Activated CD4-positive, alpha-beta memory T cell treated with anti-CD3 and anti-CD28 coated beads for 36 hours (primary cell): ENCODE measurements at regions not wholly inside any gene's neighbourhood (a gene's known extent, or its start where the extent isn't known, plus 50 kb on each side); places are given as distances from the start of the nearest gene placed in this dataset.

Source experiments
- CTCF ChIA-PET: fragments of 350-600 bp; sonication (Branson Sonifier 250); formaldehyde crosslinking; loops from one replicate; lab custom pipeline; 2021; ENCODE audit warnings: antibody characterized with exemption, inconsistent platforms; lab: Charles Lee
- POLR2A ChIA-PET: fragments of 350-600 bp; sonication (Branson Sonifier 250); formaldehyde crosslinking; loops from one replicate; lab custom pipeline; 2021; ENCODE audit warnings: antibody characterized with exemption; lab: Charles Lee
- DNase-seq: peaks from one replicate; pipeline ENCODE4 v3.0.0-alpha.2; 2020
- H3K27ac Mint-ChIP-seq: one replicate; pipeline ENCODE4 v1.8.0; 2021; ENCODE audit warnings: mixed read lengths
- H3K27me3 Mint-ChIP-seq: one replicate; pipeline ENCODE4 v1.8.0; 2021; ENCODE audit warnings: mixed read lengths
- H3K36me3 Mint-ChIP-seq: one replicate; pipeline ENCODE4 v1.8.0; 2021; ENCODE audit warnings: mixed read lengths
- H3K4me1 Mint-ChIP-seq: one replicate; pipeline ENCODE4 v1.8.0; 2021; ENCODE audit warnings: low read depth, mixed read lengths
- H3K4me3 Mint-ChIP-seq: one replicate; pipeline ENCODE4 v1.8.0; 2021; ENCODE audit warnings: mild to moderate bottlenecking, mixed read lengths
- H3K9me3 Mint-ChIP-seq: one replicate; pipeline ENCODE4 v1.8.0; 2021; ENCODE audit warnings: mixed read lengths
- intact Hi-C: fragments of 100-400 bp; cut with micrococcal nuclease; formaldehyde crosslinking; loops from one replicate; pipeline ENCODE4 v1.15.1; 2023

DNA sequence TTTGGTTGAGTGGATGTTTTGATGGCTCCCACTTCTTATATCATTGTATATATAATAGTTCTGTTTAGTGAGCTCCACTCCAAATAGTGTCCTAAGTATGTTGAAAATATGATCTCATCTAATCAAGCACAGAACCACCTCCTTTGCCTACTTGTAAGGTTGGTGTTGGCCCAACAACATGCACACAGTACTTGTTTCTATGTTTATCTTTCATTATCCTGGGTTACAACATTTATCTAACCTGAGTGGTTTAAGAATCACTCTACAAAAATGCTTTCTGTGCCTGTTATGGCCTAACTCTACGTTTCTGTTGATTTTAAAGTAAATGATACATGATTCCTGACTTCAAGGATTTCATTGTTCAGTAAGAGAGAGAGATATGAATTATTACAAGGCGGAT lies 281.9 kb downstream of the FIGN start:
- Mint-ChIP-seq H3K4me1 (no peaks in the 10 kb centered on the region), H3K36me3 (no peaks in the 10 kb centered on the region), H3K9me3 (no peaks in the 10 kb centered on the region), H3K27me3 (no peaks in the 10 kb centered on the region), H3K4me3 (no peak overlapping the region), H3K27ac (no peak overlapping the region)
- DNase-seq, result no peak
- intact Hi-C loops, result no loop called here
- ChIA-PET CTCF (no interaction called here), POLR2A (no interaction called here)

DNA sequence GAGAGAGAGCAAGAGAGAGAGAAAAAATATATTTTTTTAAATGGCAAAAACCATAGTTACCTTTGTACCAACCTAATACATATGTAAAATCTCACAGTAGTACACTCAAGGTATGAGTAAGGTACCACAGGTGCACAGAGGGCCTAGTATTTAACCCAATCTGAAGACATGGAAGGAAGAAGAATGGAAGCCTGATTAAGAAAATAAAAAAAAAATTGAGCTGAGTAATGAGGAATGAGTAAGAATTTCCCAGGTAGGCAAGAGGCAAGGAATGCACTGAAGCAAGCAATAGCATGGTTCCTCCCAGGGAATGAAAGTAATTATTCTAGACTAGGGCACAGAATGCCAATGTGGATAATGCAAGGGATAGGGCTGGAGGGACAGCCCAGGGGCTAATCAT lies 294.2 kb downstream of the FIGN start:
- POLR2A ChIA-PET, result no interaction called here
- no peaks in the 10 kb centered on the region for H3K4me1 Mint-ChIP-seq
- no peak overlapping the region for H3K27ac Mint-ChIP-seq

DNA sequence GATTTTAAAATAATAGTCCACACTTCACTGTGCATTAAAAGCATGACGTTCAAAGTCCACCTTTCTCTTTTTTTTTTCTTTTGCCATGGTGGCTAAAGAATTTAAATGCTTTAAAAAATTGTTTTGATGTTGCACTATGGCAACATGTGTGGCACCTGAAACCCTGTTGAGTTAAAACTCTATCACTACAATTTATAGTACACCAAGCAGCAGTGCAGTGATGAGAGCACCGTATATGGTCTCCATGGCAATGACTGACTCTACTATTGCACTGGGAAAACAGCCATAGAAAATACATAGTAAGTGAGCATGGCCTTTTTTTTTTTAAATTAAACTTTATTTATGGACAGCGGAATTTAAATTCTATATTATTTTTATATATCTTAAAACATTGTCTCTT lies 298.8 kb downstream of the FIGN start:
- ChIA-PET CTCF (no interaction called here), POLR2A (no interaction called here)
- intact Hi-C loops, result no loop called here
- Mint-ChIP-seq H3K27ac (no peak overlapping the region), H3K36me3 (no peaks in the 10 kb centered on the region), H3K4me1 (no peaks in the 10 kb centered on the region), H3K4me3 (no peak overlapping the region), H3K27me3 (no peaks in the 10 kb centered on the region), H3K9me3 (peaks cover 2% of the 10 kb centered on the region)
- no peak for DNase-seq

More for the DNA sequence above, 294.2 kb downstream of the FIGN start:
- no peaks in the 10 kb centered on the region for H3K36me3 Mint-ChIP-seq
- intact Hi-C loops, result no loop called here
- no peaks in the 10 kb centered on the region for H3K27me3 Mint-ChIP-seq
- H3K4me3 Mint-ChIP-seq, result no peak overlapping the region
- no peak for DNase-seq
- CTCF ChIA-PET, result no interaction called here
- H3K9me3 Mint-ChIP-seq, result peaks cover 2% of the 10 kb centered on the region

DNA sequence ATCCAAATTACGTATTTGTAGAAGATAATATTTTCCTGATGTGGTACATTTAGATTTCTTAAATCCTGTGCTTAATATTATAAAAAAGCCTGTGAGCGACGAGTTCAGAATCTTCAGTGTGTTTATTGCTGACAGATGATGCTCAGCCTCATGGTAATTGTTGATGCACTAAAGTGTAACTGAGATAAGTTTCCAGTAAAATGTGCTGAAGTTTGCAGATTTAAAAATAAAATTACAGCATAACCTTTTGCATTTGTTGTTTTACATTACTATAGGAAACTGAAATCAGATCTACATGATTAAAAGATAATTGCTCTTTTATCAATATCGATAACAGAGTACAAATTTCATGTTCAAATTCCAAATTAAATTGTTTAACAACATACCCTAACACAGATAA lies 307.6 kb downstream of the FIGN start:
- ChIA-PET POLR2A (no interaction called here), CTCF (no interaction called here)
- DNase-seq, result no peak
- no peak overlapping the region for H3K4me3 Mint-ChIP-seq
- H3K9me3 Mint-ChIP-seq, result peaks cover 2% of the 10 kb centered on the region
- no peaks in the 10 kb centered on the region for H3K36me3 Mint-ChIP-seq
- H3K27me3 Mint-ChIP-seq, result no peaks in the 10 kb centered on the region
- no peaks in the 10 kb centered on the region for H3K4me1 Mint-ChIP-seq
- intact Hi-C loops, result no loop called here
- H3K27ac Mint-ChIP-seq, result no peak overlapping the region

DNA sequence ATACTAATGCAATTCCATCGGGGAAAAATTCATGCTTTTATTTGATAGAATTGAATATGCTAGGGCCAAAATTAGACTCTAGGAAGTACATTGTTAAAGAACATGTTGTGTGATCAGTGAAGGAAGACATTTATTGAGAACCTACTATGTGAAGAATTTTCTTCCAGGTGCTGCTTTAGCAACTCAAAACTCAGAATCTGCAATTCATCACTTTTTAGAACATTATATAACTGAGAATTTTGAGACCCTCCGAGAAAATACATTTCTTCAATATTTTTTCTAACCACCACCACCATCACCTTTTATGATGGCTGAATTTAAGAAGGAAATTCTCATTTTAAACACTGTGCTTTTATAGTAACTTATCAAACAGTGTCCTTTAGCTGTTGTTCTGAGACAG lies 315.2 kb downstream of the FIGN start:
- Mint-ChIP-seq H3K9me3 (peaks cover 4% of the 10 kb centered on the region), H3K27ac (no peak overlapping the region), H3K4me3 (no peak overlapping the region), H3K27me3 (no peaks in the 10 kb centered on the region), H3K36me3 (no peaks in the 10 kb centered on the region), H3K4me1 (no peaks in the 10 kb centered on the region)
- intact Hi-C loops, result no loop called here
- DNase-seq, result no peak
- ChIA-PET CTCF (no interaction called here), POLR2A (no interaction called here)

DNA sequence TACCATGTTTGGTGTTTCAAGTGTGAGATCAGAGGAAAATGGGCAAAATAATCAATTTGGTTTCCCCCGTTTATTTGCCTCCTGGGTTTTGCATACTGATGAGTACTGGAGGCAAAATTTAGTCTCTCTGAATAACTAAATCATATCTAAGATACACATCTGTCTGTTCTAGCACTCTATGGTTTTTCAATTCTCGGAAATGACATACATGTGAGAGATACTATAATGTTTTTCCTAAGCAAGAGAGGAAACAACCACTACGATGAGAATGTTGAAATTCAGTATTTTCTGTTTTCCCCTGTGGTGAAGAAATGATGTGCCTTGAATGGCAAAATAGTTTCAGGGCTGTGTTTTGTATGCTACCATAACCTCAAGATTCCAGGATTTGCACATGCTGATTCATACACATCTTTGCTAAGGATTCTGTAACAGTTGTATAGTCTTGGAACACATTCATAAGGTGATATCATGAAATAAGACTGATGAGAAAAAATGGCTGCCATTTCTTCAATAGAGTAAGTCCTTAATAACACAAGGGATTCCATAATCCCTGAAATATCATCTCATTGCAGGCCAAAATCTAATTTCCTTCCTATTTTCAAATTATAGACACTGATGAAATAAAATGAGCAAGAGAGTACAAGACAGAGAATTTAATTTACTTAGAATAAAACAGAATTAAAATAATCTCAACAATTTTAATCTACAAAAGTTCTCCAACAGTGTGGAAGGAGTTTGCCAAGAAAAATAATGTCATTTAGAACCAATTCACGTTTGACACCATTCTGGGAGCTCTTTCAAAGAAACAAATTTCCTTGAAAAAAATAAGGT lies 316.6 kb downstream of the FIGN start:
- H3K27ac Mint-ChIP-seq, result no peak overlapping the region
- intact Hi-C loops, result no loop called here
- no peak for DNase-seq
- H3K27me3 Mint-ChIP-seq, result no peaks in the 10 kb centered on the region
- no peaks in the 10 kb centered on the region for H3K4me1 Mint-ChIP-seq
- peaks cover 7% of the 10 kb centered on the region for H3K9me3 Mint-ChIP-seq
- ChIA-PET CTCF (no interaction called here), POLR2A (no interaction called here)
- no peak overlapping the region for H3K4me3 Mint-ChIP-seq
- no peaks in the 10 kb centered on the region for H3K36me3 Mint-ChIP-seq

DNA sequence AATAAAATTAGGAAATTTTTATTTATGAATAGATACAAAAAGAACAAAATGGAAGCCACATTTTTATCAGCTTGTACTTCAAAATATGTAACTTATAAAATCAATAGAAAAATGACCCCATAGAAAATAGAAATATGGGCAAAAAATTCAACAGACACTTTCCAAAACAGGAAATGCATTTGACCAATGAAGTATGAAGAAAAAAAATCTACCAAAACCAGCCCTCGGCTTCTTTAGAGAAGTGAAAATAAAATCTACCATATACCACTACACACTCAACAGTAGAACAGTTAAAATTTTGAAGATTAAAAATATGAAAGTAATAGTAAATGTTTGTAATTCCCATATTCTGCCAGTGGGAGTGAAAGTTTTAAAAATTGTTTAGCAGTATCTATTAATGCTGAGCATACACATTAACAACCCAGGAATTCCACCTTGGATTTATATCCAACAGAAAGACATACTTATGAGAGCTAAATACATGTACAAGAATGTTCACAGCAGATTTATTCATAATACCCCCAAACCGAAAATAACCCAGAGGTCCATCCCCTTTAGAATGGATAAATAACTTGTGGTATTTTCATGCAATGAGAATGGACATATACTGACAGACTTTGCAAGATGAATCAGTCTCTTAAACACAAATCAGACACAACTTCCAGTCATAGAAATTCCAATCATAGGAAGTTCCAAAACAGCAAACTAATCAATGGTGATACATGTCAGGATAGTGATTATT lies 318.0 kb downstream of the FIGN start:
- no peak overlapping the region for H3K4me3 Mint-ChIP-seq
- intact Hi-C loops, result no loop called here
- CTCF ChIA-PET, result no interaction called here
- no peaks in the 10 kb centered on the region for H3K36me3 Mint-ChIP-seq
- H3K27me3 Mint-ChIP-seq, result no peaks in the 10 kb centered on the region
- DNase-seq, result no peak
- no peak overlapping the region for H3K27ac Mint-ChIP-seq
- POLR2A ChIA-PET, result no interaction called here
- peaks cover 7% of the 10 kb centered on the region for H3K9me3 Mint-ChIP-seq
- no peaks in the 10 kb centered on the region for H3K4me1 Mint-ChIP-seq

DNA sequence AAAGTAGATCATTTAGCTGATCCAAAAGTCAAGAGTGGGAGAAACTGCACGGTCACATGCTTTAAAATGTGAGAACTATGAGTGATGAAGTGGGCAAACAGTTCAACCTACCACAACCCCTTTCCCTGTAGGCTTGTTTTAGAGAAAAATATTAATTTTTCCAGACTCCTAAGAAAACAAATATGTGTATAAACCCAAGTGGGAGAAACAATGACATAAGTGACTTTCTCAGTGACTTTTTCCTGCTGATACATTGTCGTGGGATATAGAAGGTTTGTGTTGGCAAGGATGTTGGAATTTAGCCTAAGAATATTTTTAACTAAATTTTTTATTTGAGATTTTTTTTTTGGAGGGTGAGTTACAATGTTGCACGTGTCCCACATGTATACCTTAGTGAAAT lies 321.7 kb downstream of the FIGN start:
- Mint-ChIP-seq H3K4me3 (no peak overlapping the region), H3K27ac (no peak overlapping the region), H3K9me3 (peaks cover 8% of the 10 kb centered on the region), H3K36me3 (no peaks in the 10 kb centered on the region), H3K4me1 (no peaks in the 10 kb centered on the region), H3K27me3 (no peaks in the 10 kb centered on the region)
- intact Hi-C loops, result no loop called here
- POLR2A ChIA-PET, result no interaction called here
- CTCF ChIA-PET, result no interaction called here
- no peak for DNase-seq

DNA sequence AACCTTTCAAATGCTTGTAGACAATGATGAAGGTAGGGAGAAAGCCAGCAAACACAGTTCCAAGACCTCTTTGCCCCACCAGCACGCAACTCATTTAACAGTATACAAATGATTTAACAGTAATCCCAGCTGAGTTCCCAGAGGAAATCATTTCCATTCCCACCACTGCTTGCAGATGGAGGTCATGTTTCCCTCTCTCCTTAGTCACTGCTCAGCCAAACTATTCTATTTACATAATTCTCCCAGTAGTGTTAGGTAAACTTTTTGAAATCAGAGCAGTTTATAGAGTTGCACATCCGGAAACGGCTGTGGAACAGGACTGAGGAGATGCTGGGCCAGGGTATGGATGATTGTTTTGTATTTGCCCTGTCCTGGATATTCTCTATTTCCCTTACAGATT lies 328.5 kb downstream of the FIGN start:
- POLR2A ChIA-PET, result no interaction called here
- H3K4me3 Mint-ChIP-seq, result no peak overlapping the region
- CTCF ChIA-PET, result no interaction called here

DNA sequence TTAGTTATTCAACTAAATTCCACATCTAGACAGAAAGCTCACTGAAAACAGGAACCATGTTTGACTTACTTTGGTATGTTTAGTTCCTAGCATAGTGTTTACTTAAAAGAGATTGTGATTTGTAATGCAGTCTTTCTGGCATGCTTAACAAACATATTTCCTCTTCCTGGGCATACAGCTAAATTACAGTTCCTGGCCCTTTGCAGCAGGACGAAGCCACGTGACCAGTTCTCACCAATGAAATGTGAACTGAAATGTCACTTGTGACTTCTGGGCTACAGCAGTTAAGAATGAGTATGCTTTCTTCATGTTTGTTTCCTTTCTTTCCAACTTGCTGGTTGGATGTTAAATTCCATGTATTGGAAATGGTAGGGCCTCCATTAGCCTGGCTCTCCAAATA lies 330.5 kb downstream of the FIGN start:
- intact Hi-C loops, result no loop called here

More for the DNA sequence above, 328.5 kb downstream of the FIGN start:
- H3K9me3 Mint-ChIP-seq, result peaks cover 8% of the 10 kb centered on the region
- H3K27me3 Mint-ChIP-seq, result no peaks in the 10 kb centered on the region
- no peak for DNase-seq
- H3K36me3 Mint-ChIP-seq, result no peaks in the 10 kb centered on the region
- H3K4me1 Mint-ChIP-seq, result no peaks in the 10 kb centered on the region
- H3K27ac Mint-ChIP-seq, result no peak overlapping the region
- intact Hi-C loops, result no loop called here

DNA sequence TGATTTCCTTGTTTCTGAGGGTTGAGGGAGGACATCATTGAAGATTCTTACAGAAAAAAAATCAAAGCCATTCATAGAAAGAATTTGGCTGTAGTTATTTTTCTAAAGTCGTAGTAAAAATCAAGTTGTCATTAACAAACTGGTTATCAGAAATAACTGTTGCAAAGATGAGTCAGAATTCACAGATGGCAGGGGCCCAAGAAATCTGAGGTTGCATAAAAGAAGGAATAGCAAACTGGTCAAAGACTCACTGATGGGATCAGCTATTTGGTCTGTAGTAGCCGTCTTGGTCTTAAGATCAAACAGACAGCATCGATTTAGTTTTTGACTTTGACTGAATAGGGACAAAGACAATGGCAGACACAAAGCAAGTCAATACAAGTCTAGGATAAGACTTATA lies 334.3 kb downstream of the FIGN start:
- Mint-ChIP-seq H3K36me3 (no peaks in the 10 kb centered on the region), H3K27ac (no peak overlapping the region), H3K4me3 (no peak overlapping the region), H3K9me3 (peaks cover 4% of the 10 kb centered on the region), H3K4me1 (no peaks in the 10 kb centered on the region), H3K27me3 (no peaks in the 10 kb centered on the region)
- ChIA-PET POLR2A (no interaction called here), CTCF (no interaction called here)
- intact Hi-C loops, result no loop called here
- no peak for DNase-seq

More for the DNA sequence above, 330.5 kb downstream of the FIGN start:
- ChIA-PET CTCF (interaction anchor here (0.5 kb wide), 1 partner anchor 160 kb away, joined by 3 read pairs; no protein-coding TSS in a partner anchor), POLR2A (no interaction called here)
- H3K27ac Mint-ChIP-seq, result no peak overlapping the region
- no peaks in the 10 kb centered on the region for H3K4me1 Mint-ChIP-seq
- no peaks in the 10 kb centered on the region for H3K36me3 Mint-ChIP-seq
- no peaks in the 10 kb centered on the region for H3K27me3 Mint-ChIP-seq
- DNase-seq, result no peak
- no peak overlapping the region for H3K4me3 Mint-ChIP-seq
- peaks cover 6% of the 10 kb centered on the region for H3K9me3 Mint-ChIP-seq

DNA sequence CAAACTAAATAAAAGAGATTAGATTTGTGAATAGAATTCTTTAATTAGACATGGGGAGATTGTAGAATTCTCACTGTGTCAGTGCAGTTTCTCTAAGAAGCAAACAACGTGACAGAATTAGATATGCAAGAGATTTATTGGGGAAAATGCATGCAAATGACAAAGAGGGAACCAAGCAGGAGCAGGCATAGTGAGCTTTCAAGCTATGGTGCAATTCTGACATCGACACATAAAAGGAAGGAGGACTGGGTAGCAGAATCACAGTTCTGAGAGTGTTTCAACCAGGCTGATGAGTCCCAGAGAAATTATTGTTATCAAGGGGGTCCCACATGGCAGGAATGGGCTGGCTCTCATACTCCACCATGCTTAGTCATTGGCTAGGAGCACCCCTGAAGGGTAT lies 338.4 kb downstream of the FIGN start:
- Mint-ChIP-seq H3K9me3 (no peaks in the 10 kb centered on the region), H3K4me1 (no peaks in the 10 kb centered on the region), H3K27me3 (no peaks in the 10 kb centered on the region), H3K27ac (no peak overlapping the region), H3K4me3 (no peak overlapping the region), H3K36me3 (no peaks in the 10 kb centered on the region)
- intact Hi-C loops, result no loop called here
- ChIA-PET CTCF (interaction anchor here (0.7 kb wide), 1 partner anchor 184 kb away, joined by 5 read pairs; no protein-coding TSS in a partner anchor), POLR2A (no interaction called here)
- DNase-seq, result no peak

DNA sequence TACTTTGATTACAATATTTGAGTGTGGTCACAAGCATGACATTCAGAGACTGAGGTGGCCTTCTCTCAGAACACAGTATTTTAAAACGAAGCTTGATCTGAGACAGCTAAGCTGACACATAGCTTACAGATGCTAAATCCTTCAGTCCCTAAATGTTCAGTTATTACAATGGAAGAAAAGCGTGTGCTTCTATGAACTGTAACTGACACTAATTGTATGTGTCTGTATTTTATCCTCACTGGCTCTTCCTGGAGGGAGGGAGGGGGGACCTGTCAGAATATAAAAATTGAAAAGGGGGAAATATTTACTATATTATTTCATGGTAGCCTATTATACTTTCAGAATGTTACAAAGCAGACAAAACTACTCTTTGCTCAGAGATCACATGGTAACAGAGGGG lies 340.2 kb downstream of the FIGN start:
- no peaks in the 10 kb centered on the region for H3K27me3 Mint-ChIP-seq
- H3K4me3 Mint-ChIP-seq, result no peak overlapping the region
- DNase-seq, result no peak
- no peaks in the 10 kb centered on the region for H3K36me3 Mint-ChIP-seq
- no peaks in the 10 kb centered on the region for H3K4me1 Mint-ChIP-seq
- ChIA-PET POLR2A (no interaction called here), CTCF (no interaction called here)
- intact Hi-C loops, result no loop called here
- H3K27ac Mint-ChIP-seq, result no peak overlapping the region
- H3K9me3 Mint-ChIP-seq, result no peaks in the 10 kb centered on the region
